BJ (cell line): ENCODE measurements at regions not wholly inside any gene's neighbourhood (a gene's known extent, or its start where the extent isn't known, plus 50 kb on each side); places are given as distances from the start of the nearest gene placed in this dataset.
"Not testable (repeated sequence)": the region's sequence is repeated elsewhere in the genome, so short reads cannot be mapped to it uniquely, and the experiment has no call there.

ENCODE experiments used
- CTCF ChIA-PET: fragments of 350-600 bp; formaldehyde crosslinking; extraction: SDS; loops from one replicate; lab custom pipeline; 2021; ENCODE audit warnings: antibody characterized with exemption, inconsistent platforms; lab: Yijun Ruan, JAX
- POLR2A ChIA-PET: fragments of 300-600 bp; sonication (Branson Sonifier 250); formaldehyde crosslinking; extraction: SDS; loops from one replicate; lab custom pipeline; 2021; ENCODE audit warnings: antibody characterized with exemption; lab: Charles Lee
- DNase-seq: peaks from one replicate; pipeline ENCODE4 v3.0.0-alpha.2; 2011; ENCODE audit warnings: low read depth
- H3K27me3 ChIP-seq: 2 replicates; pipeline ENCODE4 v1.6.0; 2011; ENCODE audit warnings: low read length; ENCODE audit not compliant: control insufficient read depth, insufficient read depth
- H3K36me3 ChIP-seq: 2 replicates; pipeline ENCODE4 v1.5.1; 2011; ENCODE audit warnings: low read length; ENCODE audit not compliant: control insufficient read depth, insufficient read depth
- H3K4me3 ChIP-seq: 2 replicates; pipeline ENCODE4 v1.5.1; 2011; ENCODE audit warnings: low read depth, mild to moderate bottlenecking, control low read depth, low read length
- TF ChIP-seq, protein P1 (sequence below): IDR thresholded peaks from 2 replicates; pipeline ENCODE4 v1.5.1; 2011; ENCODE audit warnings: low read depth, mild to moderate bottlenecking, control low read depth, inconsistent platforms, low read length, moderate library complexity; ENCODE audit not compliant: insufficient read depth

DNA sequence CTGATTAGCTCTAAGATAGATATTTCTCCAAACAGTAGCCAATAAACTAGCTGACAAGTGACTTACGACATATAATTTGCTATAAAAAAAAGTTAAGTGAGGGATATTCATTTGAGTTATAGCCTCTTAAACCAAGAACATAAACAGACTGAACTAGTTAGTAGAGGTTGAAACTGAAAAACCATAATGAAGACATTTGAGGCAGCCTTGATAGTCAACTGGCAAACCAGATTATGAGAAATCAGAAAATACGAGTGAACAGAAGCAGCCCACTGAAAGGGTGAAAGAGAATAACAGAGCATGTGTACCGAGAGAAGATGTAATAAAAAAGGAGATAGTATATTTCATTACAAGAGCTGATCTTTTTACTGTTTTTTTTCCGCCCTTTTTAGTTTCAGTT, 698.1 kb upstream of the SETBP1 start:
- Histone ChIP-seq H3K27me3 (no peaks in the 10 kb centered on the region), H3K4me3 (no peak overlapping the region), H3K36me3 (no peaks in the 10 kb centered on the region)
- ChIA-PET POLR2A (no interaction called here), CTCF (no interaction called here)
- TF ChIP-seq, protein P1, sequence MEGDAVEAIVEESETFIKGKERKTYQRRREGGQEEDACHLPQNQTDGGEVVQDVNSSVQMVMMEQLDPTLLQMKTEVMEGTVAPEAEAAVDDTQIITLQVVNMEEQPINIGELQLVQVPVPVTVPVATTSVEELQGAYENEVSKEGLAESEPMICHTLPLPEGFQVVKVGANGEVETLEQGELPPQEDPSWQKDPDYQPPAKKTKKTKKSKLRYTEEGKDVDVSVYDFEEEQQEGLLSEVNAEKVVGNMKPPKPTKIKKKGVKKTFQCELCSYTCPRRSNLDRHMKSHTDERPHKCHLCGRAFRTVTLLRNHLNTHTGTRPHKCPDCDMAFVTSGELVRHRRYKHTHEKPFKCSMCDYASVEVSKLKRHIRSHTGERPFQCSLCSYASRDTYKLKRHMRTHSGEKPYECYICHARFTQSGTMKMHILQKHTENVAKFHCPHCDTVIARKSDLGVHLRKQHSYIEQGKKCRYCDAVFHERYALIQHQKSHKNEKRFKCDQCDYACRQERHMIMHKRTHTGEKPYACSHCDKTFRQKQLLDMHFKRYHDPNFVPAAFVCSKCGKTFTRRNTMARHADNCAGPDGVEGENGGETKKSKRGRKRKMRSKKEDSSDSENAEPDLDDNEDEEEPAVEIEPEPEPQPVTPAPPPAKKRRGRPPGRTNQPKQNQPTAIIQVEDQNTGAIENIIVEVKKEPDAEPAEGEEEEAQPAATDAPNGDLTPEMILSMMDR, result no peak
- no peak for DNase-seq

DNA sequence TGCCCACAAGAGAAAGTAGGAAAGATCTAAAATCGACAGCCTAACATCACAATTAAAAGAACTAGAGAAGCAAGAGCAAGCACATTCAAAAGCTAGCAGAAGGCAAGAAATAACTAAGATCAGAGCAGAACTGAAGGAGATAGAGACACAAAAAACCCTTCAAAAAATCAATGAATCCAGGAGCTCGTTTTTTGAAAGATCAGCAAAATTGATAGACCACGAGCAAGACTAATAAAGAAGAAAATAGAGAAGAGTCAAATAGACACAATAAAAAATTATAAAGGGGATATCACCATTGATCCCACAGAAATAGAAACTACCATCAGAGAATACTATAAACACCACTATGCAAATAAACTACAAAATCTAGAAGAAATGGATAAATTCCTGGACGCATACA, 693.6 kb upstream of the SETBP1 start:
- H3K36me3 ChIP-seq, POLR2A ChIA-PET, H3K27me3 ChIP-seq, H3K4me3 ChIP-seq, DNase-seq: not testable (repeated sequence)
- CTCF ChIA-PET, result interaction anchor here (1.1 kb wide), 1 partner anchor 15 kb away, joined by 3 read pairs; no protein-coding TSS in a partner anchor

GRCh38 chr18:43992741-43993140, 687.9 kb upstream of the SETBP1 start:
- no peaks in the 10 kb centered on the region for H3K27me3 ChIP-seq
- no peak for DNase-seq
- ChIA-PET POLR2A (no interaction called here), CTCF (no interaction called here)
- TF ChIP-seq, protein P1, result no peak
- no peaks in the 10 kb centered on the region for H3K36me3 ChIP-seq
- H3K4me3 ChIP-seq, result no peak overlapping the region

DNA sequence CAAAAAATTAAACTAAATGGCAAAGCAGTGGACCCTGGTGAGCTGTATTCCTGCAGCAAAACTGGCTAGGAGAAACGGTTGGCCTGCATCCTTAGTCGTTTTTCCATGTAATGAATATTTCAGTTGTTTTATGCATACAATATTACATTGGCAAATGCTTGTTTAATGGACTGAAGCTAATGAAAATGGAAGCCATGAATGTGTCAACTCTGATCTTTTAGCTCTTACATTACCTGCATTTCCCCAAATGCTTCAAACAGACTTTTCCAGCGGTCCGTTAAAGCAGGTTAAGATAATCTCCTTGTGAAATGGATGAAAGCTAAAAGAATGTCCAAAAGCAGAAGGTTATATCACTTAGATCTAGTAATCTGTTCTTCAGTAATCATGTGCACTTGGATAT, 686.3 kb upstream of the SETBP1 start:
- DNase-seq, result no peak
- no peak overlapping the region for H3K4me3 ChIP-seq
- ChIA-PET CTCF (no interaction called here), POLR2A (no interaction called here)
- no peaks in the 10 kb centered on the region for H3K36me3 ChIP-seq
- TF ChIP-seq, protein P1, result no peak
- H3K27me3 ChIP-seq, result no peaks in the 10 kb centered on the region

- no peak overlapping the region for H3K4me3 ChIP-seq
- POLR2A ChIA-PET, result no interaction called here
- no peaks in the 10 kb centered on the region for H3K27me3 ChIP-seq
- no peak for DNase-seq
- TF ChIP-seq, protein P1, result no peak
- H3K36me3 ChIP-seq, result no peaks in the 10 kb centered on the region
- CTCF ChIA-PET, result no interaction called here
Measured at GRCh38 chr18:44013871-44014270, 666.8 kb upstream of the SETBP1 start.

GRCh38 chr18:44025421-44025820, 655.3 kb upstream of the SETBP1 start:
- TF ChIP-seq, protein P1, result no peak
- CTCF ChIA-PET, result no interaction called here

More at GRCh38 chr18:44025421-44025820, 655.3 kb upstream of the SETBP1 start:
- H3K4me3 ChIP-seq, result no peak overlapping the region
- DNase-seq, result no peak
- H3K36me3 ChIP-seq, result no peaks in the 10 kb centered on the region
- H3K27me3 ChIP-seq, result no peaks in the 10 kb centered on the region
- POLR2A ChIA-PET, result no interaction called here
